ENCODE measurements at regions not wholly inside any gene's neighbourhood (a gene's known extent, or its start where the extent isn't known, plus 50 kb on each side); places are given as distances from the start of the nearest gene placed in this dataset.

- TF ChIP-seq CTCF (IDR thresholded peaks at IDR 0.05; ENCODE audit: insufficient read depth, low read depth, low read length): no peak
- ChIA-PET CTCF (no interaction called here), POLR2A (no interaction called here)
- Histone ChIP-seq H3K36me3 (ENCODE audit: control insufficient read depth, insufficient read depth, low read length) (no peaks in the 10 kb centered on the region), H3K27me3 (ENCODE audit: control insufficient read depth, insufficient read depth, low read length) (no peaks in the 10 kb centered on the region), H3K4me3 (ENCODE audit: low read depth, low read length) (no peak overlapping the region)
- no peak for DNase-seq (ENCODE audit: low read depth)
These were observed 106.8 kb downstream of the GLRX3 start for GRCh38 chr10:130243015-130243414.

- H3K4me3 ChIP-seq (ENCODE audit: low read depth, low read length): no peak overlapping the region
- DNase-seq (ENCODE audit: low read depth): no peak
- POLR2A ChIA-PET: no interaction called here
- no peak for TF ChIP-seq CTCF (IDR thresholded peaks at IDR 0.05; ENCODE audit: insufficient read depth, low read depth, low read length)
- H3K27me3 ChIP-seq (ENCODE audit: control insufficient read depth, insufficient read depth, low read length): no peaks in the 10 kb centered on the region
- H3K36me3 ChIP-seq (ENCODE audit: control insufficient read depth, insufficient read depth, low read length): no peaks in the 10 kb centered on the region
- CTCF ChIA-PET: no interaction called here
These were observed 108.1 kb downstream of the GLRX3 start for GRCh38 chr10:130244031-130244927.

- CTCF ChIA-PET: no interaction called here
- DNase-seq (ENCODE audit: low read depth): no peak
- TF ChIP-seq CTCF (IDR thresholded peaks at IDR 0.05; ENCODE audit: insufficient read depth, low read depth, low read length): no peak
- no peaks in the 10 kb centered on the region for H3K27me3 ChIP-seq (ENCODE audit: control insufficient read depth, insufficient read depth, low read length)
- no peaks in the 10 kb centered on the region for H3K36me3 ChIP-seq (ENCODE audit: control insufficient read depth, insufficient read depth, low read length)
- POLR2A ChIA-PET: no interaction called here
- H3K4me3 ChIP-seq (ENCODE audit: low read depth, low read length): no peak overlapping the region
These were observed 108.8 kb downstream of the GLRX3 start for GRCh38 chr10:130244928-130245495.

- H3K27me3 ChIP-seq (ENCODE audit: control insufficient read depth, insufficient read depth, low read length): no peaks in the 10 kb centered on the region
- no peak for DNase-seq (ENCODE audit: low read depth)
- H3K36me3 ChIP-seq (ENCODE audit: control insufficient read depth, insufficient read depth, low read length): no peaks in the 10 kb centered on the region
- no peak for TF ChIP-seq CTCF (IDR thresholded peaks at IDR 0.05; ENCODE audit: insufficient read depth, low read depth, low read length)
- POLR2A ChIA-PET: no interaction called here
- CTCF ChIA-PET: no interaction called here
- H3K4me3 ChIP-seq (ENCODE audit: low read depth, low read length): no peak overlapping the region
These were observed 109.9 kb downstream of the GLRX3 start for GRCh38 chr10:130246113-130246512.

GRCh38 chr10:130250127-130250526 lies 113.9 kb downstream of the GLRX3 start:
- TF ChIP-seq CTCF (IDR thresholded peaks at IDR 0.05; ENCODE audit: insufficient read depth, low read depth, low read length): no peak
- H3K27me3 ChIP-seq (ENCODE audit: control insufficient read depth, insufficient read depth, low read length): no peaks in the 10 kb centered on the region
- CTCF ChIA-PET: no interaction called here

More at GRCh38 chr10:130250127-130250526, 113.9 kb downstream of the GLRX3 start:
- DNase-seq (ENCODE audit: low read depth): no peak
- H3K4me3 ChIP-seq (ENCODE audit: low read depth, low read length): no peak overlapping the region
- H3K36me3 ChIP-seq (ENCODE audit: control insufficient read depth, insufficient read depth, low read length): no peaks in the 10 kb centered on the region
- POLR2A ChIA-PET: no interaction called here

Measured in BJ (cell line).